ENCODE measurements at regions not wholly inside any gene's neighbourhood (a gene's known extent, or its start where the extent isn't known, plus 50 kb on each side); places are given as distances from the start of the nearest gene placed in this dataset.

DNA sequence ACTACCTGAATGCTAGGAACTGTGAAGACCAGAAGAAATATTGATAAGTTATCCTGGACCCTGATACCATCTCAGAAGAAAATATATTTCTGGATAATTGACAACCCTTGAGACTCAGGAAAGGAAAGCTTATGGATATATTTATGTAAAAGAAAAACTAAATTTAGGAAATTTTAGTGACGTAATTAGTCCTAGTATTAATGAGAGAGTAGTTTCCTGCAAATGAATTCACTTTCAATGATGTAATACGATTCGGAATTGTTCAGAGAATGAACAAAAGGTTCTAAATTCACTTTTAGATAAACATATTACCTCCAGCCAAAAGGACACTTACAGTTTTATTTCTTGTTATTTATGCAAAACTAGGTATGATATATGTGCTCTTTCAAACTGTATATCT, 1120.1 kb upstream of the NCAM2 start:
- no peak for DNase-seq (ENCODE audit: extremely low read depth, insufficient read length)
- no peaks in the 10 kb centered on the region for H3K36me3 ChIP-seq (ENCODE audit: control insufficient read depth, insufficient read depth, low read length)
- H3K4me3 ChIP-seq (replicated peaks; ENCODE audit: low read depth, low read length) = no peak overlapping the region
- H3K27me3 ChIP-seq (replicated peaks; ENCODE audit: control insufficient read depth, insufficient read depth, low read length) = no peaks in the 10 kb centered on the region
- TF ChIP-seq, protein P1, sequence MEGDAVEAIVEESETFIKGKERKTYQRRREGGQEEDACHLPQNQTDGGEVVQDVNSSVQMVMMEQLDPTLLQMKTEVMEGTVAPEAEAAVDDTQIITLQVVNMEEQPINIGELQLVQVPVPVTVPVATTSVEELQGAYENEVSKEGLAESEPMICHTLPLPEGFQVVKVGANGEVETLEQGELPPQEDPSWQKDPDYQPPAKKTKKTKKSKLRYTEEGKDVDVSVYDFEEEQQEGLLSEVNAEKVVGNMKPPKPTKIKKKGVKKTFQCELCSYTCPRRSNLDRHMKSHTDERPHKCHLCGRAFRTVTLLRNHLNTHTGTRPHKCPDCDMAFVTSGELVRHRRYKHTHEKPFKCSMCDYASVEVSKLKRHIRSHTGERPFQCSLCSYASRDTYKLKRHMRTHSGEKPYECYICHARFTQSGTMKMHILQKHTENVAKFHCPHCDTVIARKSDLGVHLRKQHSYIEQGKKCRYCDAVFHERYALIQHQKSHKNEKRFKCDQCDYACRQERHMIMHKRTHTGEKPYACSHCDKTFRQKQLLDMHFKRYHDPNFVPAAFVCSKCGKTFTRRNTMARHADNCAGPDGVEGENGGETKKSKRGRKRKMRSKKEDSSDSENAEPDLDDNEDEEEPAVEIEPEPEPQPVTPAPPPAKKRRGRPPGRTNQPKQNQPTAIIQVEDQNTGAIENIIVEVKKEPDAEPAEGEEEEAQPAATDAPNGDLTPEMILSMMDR (IDR thresholded peaks at IDR 0.05; ENCODE audit: insufficient read depth, low read length, poor library complexity, severe bottlenecking) = no peak

DNA sequence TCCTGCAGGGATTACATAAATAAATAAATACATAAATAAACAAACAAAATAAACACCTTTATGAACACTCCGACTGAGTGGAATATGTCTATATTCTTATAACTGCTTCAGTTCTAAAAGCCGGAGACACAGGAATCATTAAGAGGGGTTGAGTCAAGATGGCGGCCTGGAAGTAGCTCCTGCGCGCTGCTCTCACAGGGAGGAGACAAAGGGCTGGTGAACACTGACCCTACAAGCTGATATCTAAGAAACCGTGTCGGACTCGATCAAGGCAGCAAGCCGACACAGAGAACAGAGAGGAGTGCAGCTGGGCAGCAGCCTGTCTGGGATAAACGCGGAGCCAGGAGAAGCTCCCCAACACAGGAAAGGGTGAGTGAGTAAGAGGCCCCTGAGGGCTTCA, 1098.6 kb upstream of the NCAM2 start:
- DNase-seq (ENCODE audit: extremely low read depth, insufficient read length) = no peak
- no peaks in the 10 kb centered on the region for H3K36me3 ChIP-seq (ENCODE audit: control insufficient read depth, insufficient read depth, low read length)
- no peaks in the 10 kb centered on the region for H3K27me3 ChIP-seq (replicated peaks; ENCODE audit: control insufficient read depth, insufficient read depth, low read length)
- TF ChIP-seq, protein P1 (IDR thresholded peaks at IDR 0.05; ENCODE audit: insufficient read depth, low read length, poor library complexity, severe bottlenecking) = no peak
- no peak overlapping the region for H3K4me3 ChIP-seq (replicated peaks; ENCODE audit: low read depth, low read length)

DNA sequence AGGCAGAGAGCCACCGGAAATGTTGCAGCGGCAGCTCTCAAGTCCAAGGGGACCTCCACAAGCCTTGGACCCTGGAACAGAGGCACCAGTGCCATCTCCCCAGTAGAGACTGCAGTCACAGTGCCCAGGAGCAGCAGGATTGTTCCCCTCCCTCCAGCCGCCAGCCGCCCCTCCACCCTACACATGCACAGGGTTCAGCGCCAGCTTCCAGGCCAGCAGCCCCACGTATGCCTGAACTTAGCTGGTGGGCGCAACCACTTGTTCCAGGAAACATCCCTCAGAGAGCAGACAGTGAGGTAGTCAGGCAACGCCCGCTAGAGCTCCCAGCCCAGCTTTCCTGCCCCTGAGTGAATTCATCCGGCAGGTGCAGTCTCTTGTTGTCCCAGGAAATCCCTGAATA, 1098.1 kb upstream of the NCAM2 start:
- no peaks in the 10 kb centered on the region for H3K27me3 ChIP-seq (replicated peaks; ENCODE audit: control insufficient read depth, insufficient read depth, low read length)
- DNase-seq (ENCODE audit: extremely low read depth, insufficient read length) = no peak
- TF ChIP-seq, protein P1 (IDR thresholded peaks at IDR 0.05; ENCODE audit: insufficient read depth, low read length, poor library complexity, severe bottlenecking) = no peak
- H3K4me3 ChIP-seq (replicated peaks; ENCODE audit: low read depth, low read length) = no peak overlapping the region
- no peaks in the 10 kb centered on the region for H3K36me3 ChIP-seq (ENCODE audit: control insufficient read depth, insufficient read depth, low read length)

DNA sequence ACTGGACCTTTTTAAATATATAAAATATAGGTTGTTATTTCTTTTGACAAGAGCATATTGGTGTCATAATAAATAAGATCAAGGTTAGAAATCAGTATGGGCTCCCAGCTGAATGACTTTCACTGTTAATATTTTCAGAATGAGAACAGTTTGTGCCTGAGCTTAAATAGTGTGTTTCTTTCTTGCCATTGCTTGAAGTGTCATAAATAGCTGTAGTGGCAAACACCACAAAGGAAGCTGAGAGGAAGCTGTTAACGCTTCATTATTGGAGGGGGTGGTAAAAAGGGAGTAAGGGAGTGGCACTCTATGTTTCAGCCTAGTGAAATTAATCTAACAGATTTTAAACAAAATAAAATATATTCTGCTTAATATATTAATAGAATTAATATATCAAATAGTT, 1089.8 kb upstream of the NCAM2 start:
- H3K27me3 ChIP-seq (replicated peaks; ENCODE audit: control insufficient read depth, insufficient read depth, low read length) = no peaks in the 10 kb centered on the region
- TF ChIP-seq, protein P1 (IDR thresholded peaks at IDR 0.05; ENCODE audit: insufficient read depth, low read length, poor library complexity, severe bottlenecking) = no peak
- H3K36me3 ChIP-seq (ENCODE audit: control insufficient read depth, insufficient read depth, low read length) = no peaks in the 10 kb centered on the region
- no peak for DNase-seq (ENCODE audit: extremely low read depth, insufficient read length)
- H3K4me3 ChIP-seq (replicated peaks; ENCODE audit: low read depth, low read length) = no peak overlapping the region

DNA sequence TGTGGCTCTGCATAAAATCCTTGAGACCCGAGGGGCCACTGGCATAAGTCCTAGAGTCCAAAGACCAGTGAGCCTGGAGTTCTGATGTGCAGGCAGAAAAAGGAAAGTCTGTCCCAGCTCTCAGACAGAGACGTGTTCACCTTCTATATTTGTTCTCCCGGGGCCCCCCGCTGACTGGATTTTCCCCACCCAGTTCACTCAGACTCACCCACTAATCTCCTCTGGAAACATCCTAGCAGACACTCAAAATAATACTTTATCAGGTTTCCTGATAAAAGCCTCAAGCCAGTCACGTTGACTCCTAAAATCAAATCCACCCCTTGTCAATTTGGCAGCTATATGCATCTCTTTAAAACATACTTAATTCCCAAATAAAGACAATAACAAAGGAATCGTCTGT, 1084.2 kb upstream of the NCAM2 start:
- TF ChIP-seq, protein P1 (IDR thresholded peaks at IDR 0.05; ENCODE audit: insufficient read depth, low read length, poor library complexity, severe bottlenecking) = no peak
- DNase-seq (ENCODE audit: extremely low read depth, insufficient read length) = no peak
- no peak overlapping the region for H3K4me3 ChIP-seq (replicated peaks; ENCODE audit: low read depth, low read length)
- H3K36me3 ChIP-seq (ENCODE audit: control insufficient read depth, insufficient read depth, low read length) = no peaks in the 10 kb centered on the region
- no peaks in the 10 kb centered on the region for H3K27me3 ChIP-seq (replicated peaks; ENCODE audit: control insufficient read depth, insufficient read depth, low read length)

DNA sequence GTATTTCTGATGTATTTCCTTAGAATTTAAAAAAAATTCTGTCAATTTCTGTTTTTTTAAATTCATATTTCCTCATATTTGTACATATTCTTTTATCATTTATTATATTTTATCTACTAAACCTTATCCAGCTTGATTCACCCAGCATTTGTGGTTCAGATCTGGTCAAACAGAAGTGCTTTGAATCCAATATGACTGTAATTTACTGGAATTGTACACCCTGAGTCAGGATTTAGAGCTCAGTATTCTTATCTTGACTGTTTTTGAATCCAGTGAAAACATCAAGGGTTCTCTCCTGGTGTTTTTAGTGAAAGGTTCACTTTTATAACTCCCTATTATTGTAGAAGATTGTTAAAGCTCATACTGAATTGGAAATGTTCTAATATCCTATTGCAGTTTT, 1077.0 kb upstream of the NCAM2 start:
- DNase-seq (ENCODE audit: extremely low read depth, insufficient read length) = no peak
- no peaks in the 10 kb centered on the region for H3K36me3 ChIP-seq (ENCODE audit: control insufficient read depth, insufficient read depth, low read length)
- H3K4me3 ChIP-seq (replicated peaks; ENCODE audit: low read depth, low read length) = no peak overlapping the region
- TF ChIP-seq, protein P1 (IDR thresholded peaks at IDR 0.05; ENCODE audit: insufficient read depth, low read length, poor library complexity, severe bottlenecking) = no peak
- H3K27me3 ChIP-seq (replicated peaks; ENCODE audit: control insufficient read depth, insufficient read depth, low read length) = no peaks in the 10 kb centered on the region

Measured in GM06990 (cell line).